ENCODE measurements at regions not wholly inside any gene's neighbourhood (a gene's known extent, or its start where the extent isn't known, plus 50 kb on each side); places are given as distances from the start of the nearest gene placed in this dataset.

GRCh38 chr12:124429535-124429934, 134.6 kb downstream of the RFLNA start:
- TF ChIP-seq CTCF (conservative IDR thresholded peaks at IDR 0.05; ENCODE audit: low read length) (no peak), EZH2phosphoT487 (IDR thresholded peaks at IDR 0.05; ENCODE audit: borderline replicate concordance, low read depth, low read length) (no peak)

Measured in OCI-LY7 (cell line).